ENCODE measurements at regions not wholly inside any gene's neighbourhood (a gene's known extent, or its start where the extent isn't known, plus 50 kb on each side); places are given as distances from the start of the nearest gene placed in this dataset.
A peak's percentile ranks its signal among the peaks of the same experiment; 100 is the strongest.
"Not testable (repeated sequence)": the region's sequence is repeated elsewhere in the genome, so short reads cannot be mapped to it uniquely, and the experiment has no call there.

DNA sequence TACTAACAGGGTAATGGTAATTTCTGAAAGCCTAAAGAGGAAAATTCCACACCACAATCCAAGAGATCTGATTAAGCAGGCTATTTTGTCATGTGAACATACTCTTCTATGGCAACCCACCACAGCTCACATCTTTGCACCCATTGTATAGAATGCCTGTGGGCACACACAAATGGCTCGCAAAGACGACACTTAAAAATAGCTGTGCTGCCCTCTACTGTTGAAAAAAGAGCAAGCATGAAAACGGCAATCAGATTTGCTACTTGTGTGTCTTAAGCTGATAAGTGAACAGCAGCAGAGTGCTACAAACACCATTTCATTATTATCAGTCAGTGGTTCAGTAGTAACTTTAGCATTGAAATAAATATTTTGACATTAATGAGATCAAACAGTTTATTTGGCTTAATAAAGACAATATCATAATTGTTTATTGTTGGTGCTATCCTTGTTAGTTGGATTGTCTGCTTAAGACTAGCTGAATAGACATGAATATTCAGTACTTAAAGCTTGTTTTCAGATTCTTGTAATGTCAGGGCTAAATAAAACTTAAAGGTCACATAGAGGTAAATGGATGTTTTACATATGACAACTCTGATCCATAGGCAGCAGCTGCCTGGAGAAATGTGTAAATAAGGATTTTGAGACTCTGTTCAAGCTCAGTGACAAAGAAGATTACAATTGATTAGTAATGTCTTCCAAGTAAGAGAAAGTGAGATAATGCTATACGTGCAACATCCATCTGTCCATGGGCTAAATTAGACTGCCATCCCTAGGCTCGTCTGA lies 199.1 kb downstream of the LRRN1 start:
- DNase-seq (ENCODE audit: low read depth): no peak
- H3K4me3 ChIP-seq (ENCODE audit: control insufficient read depth, low read depth, low read length): no peak overlapping the region
- TF ChIP-seq, protein P1, sequence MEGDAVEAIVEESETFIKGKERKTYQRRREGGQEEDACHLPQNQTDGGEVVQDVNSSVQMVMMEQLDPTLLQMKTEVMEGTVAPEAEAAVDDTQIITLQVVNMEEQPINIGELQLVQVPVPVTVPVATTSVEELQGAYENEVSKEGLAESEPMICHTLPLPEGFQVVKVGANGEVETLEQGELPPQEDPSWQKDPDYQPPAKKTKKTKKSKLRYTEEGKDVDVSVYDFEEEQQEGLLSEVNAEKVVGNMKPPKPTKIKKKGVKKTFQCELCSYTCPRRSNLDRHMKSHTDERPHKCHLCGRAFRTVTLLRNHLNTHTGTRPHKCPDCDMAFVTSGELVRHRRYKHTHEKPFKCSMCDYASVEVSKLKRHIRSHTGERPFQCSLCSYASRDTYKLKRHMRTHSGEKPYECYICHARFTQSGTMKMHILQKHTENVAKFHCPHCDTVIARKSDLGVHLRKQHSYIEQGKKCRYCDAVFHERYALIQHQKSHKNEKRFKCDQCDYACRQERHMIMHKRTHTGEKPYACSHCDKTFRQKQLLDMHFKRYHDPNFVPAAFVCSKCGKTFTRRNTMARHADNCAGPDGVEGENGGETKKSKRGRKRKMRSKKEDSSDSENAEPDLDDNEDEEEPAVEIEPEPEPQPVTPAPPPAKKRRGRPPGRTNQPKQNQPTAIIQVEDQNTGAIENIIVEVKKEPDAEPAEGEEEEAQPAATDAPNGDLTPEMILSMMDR (IDR thresholded peaks at IDR 0.05; ENCODE audit: control insufficient read depth, insufficient read depth, low read depth, low read length, missing control alignments): peak; percentile 16

DNA sequence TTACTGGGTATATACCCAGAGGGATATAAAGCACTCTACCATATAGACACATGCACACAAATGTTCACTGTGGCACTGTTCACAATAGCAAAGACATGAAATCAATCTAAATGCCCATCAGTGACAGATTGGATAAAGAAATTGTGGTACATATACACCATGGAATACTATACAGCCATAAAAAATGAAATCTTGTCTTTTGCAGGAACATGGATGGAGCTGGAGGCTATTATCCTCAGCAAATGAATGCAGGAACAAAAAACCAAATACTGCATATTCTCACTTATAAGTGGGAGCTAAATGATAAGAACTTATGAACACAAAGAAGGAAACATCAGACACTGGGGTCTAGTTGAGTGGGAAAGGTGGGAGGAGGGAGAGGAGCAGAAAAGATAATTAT lies 200.1 kb downstream of the LRRN1 start:
- H3K4me3 ChIP-seq (ENCODE audit: control insufficient read depth, low read depth, low read length); DNase-seq (ENCODE audit: low read depth): not testable (repeated sequence)

- H3K4me3 ChIP-seq (ENCODE audit: control insufficient read depth, low read depth, low read length): no peak overlapping the region
- TF ChIP-seq, protein P1 (IDR thresholded peaks at IDR 0.05; ENCODE audit: control insufficient read depth, insufficient read depth, low read depth, low read length, missing control alignments): no peak
- no peak for DNase-seq (ENCODE audit: low read depth)
These were observed 202.7 kb downstream of the LRRN1 start for GRCh38 chr3:4001976-4002375.

GRCh38 chr3:4006288-4006687 lies 207.1 kb downstream of the LRRN1 start:
- H3K4me3 ChIP-seq (ENCODE audit: control insufficient read depth, low read depth, low read length): no peak overlapping the region
- DNase-seq (ENCODE audit: low read depth): no peak
- TF ChIP-seq, protein P1 (IDR thresholded peaks at IDR 0.05; ENCODE audit: control insufficient read depth, insufficient read depth, low read depth, low read length, missing control alignments): no peak

DNA sequence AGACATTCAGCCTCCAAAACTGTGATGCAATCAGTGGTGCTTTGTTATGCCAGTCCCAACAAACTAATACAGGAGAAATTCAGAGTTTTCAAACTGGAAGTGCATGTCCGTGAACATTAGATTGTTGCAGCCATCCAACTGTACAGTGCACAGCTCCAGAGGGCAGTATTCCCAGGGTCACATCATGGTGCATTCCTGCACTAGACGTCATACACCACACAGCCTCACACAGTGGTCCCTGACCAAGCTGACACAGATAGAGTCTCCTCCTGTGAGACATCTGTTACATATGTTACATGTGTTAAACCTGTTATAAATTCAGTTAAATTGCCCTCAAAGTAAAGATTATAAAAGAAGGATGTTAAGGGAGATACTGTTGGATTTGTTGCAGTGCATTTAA lies 209.0 kb downstream of the LRRN1 start:
- H3K4me3 ChIP-seq (ENCODE audit: control insufficient read depth, low read depth, low read length): no peak overlapping the region
- TF ChIP-seq, protein P1 (IDR thresholded peaks at IDR 0.05; ENCODE audit: control insufficient read depth, insufficient read depth, low read depth, low read length, missing control alignments): no peak
- no peak for DNase-seq (ENCODE audit: low read depth)

GRCh38 chr3:4011166-4011565 lies 211.9 kb downstream of the LRRN1 start:
- DNase-seq (ENCODE audit: low read depth): no peak
- TF ChIP-seq, protein P1 (IDR thresholded peaks at IDR 0.05; ENCODE audit: control insufficient read depth, insufficient read depth, low read depth, low read length, missing control alignments): no peak

DNA sequence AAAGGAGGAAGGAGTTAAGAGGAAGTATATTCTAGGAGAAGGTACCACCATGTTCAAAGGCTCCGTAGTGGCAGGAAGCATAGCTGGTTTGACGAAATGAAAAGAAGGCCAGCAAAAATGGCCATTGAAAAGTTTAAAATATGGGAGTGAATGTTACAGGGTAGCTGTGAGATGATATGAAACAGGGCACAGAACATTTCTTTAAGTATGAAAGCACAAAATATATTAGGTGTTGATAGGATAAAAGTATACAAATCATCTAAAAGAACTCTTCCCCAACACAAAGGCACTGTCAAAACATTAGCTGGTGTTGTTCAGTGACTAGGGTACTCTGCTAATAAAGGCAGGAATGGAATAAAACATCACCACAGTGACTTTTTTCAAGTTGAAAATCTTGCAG lies 216.2 kb downstream of the LRRN1 start:
- DNase-seq (ENCODE audit: low read depth): no peak
- no peak overlapping the region for H3K4me3 ChIP-seq (ENCODE audit: control insufficient read depth, low read depth, low read length)
- TF ChIP-seq, protein P1 (IDR thresholded peaks at IDR 0.05; ENCODE audit: control insufficient read depth, insufficient read depth, low read depth, low read length, missing control alignments): no peak

More at GRCh38 chr3:4011166-4011565, 211.9 kb downstream of the LRRN1 start:
- no peak overlapping the region for H3K4me3 ChIP-seq (ENCODE audit: control insufficient read depth, low read depth, low read length)

Data from AG09309 (cell line).